ENCODE measurements at regions not wholly inside any gene's neighbourhood (a gene's known extent, or its start where the extent isn't known, plus 50 kb on each side); places are given as distances from the start of the nearest gene placed in this dataset.

DNA sequence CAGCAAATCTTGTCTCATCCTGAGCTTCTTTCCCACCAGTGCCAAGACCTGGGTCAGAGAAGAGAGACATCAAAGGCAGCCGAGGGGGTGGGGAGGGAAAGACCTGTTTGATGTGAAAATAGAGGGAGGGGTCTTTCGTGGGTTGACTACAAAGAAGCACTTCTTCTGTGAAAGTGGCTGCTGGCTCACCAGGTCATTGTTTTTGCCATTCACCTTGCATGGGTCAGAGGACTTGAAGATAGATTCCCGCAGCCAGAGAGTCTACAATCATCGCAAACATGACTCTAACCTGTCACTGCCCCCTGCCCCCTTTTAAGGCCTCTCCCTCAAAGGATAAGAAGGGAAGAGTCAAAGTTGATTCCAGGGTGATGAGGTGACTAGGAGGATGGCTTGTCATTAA lies 166.1 kb upstream of the BMPER start:
- POLR2A ChIA-PET = no interaction called here
- no peaks in the 10 kb centered on the region for H3K79me2 ChIP-seq (ENCODE audit: insufficient read depth, low read length)
- H3K4me1 ChIP-seq (ENCODE audit: insufficient read depth, low read length) = peaks cover 29% of the 10 kb centered on the region
- no peaks in the 10 kb centered on the region for H3K27me3 ChIP-seq (ENCODE audit: control insufficient read depth in 1 of 2, insufficient read depth in 2 of 2, low read length in 2 of 2)
- ATAC-seq = peak; percentile 42; the same call in 2 of the 3 replicates
- peak; percentile 81 for DNase-seq (ENCODE audit: low spot score)
- peak overlapping the region; percentile 41 for H3K4me2 ChIP-seq (ENCODE audit: low read depth, low read length)
- WGBS (ENCODE audit: low lambda C conversion rate) = 3% methylated on average over 4 of the region's 4 CpGs
- CTCF ChIA-PET (ENCODE audit: low intra/inter-chr PET ratio, low total read pairs) = no interaction called here
- H3K4me3 ChIP-seq (replicated peaks in 1 of 3; ENCODE audit: insufficient read depth in 1 of 3, low read depth in 2 of 3, low read length in 3 of 3) = no peak overlapping the region
- no TSS peak for BruUV-seq (replicated peaks)
- peak; percentile 53 for FAIRE-seq
- no peaks in the 10 kb centered on the region for H3K36me3 ChIP-seq (replicated peaks in 1 of 2; ENCODE audit: control insufficient read depth in 1 of 2, insufficient read depth in 2 of 2, low read length in 2 of 2)
- peak overlapping the region; percentile 50 for H3K27ac ChIP-seq (ENCODE audit: extremely low read length, insufficient read depth, low read length)
- intact Hi-C loops (cut with micrococcal nuclease; ENCODE audit: unreplicated experiment) (no loop called here), in situ Hi-C loops (cut with HindIII; ENCODE audit: extremely low pct_ligation_motif_present, low pct_unique_long_range_greater_than_20kb) (no loop called here)
- H3K9ac ChIP-seq (ENCODE audit: insufficient read depth, low read depth, low read length) = no peak overlapping the region
- no peaks in the 10 kb centered on the region for H4K20me1 ChIP-seq (ENCODE audit: insufficient read depth, low read length)
- peaks cover 6% of the 10 kb centered on the region for H3K9me3 ChIP-seq (ENCODE audit: low read length)
- no peak overlapping the region for H2AFZ ChIP-seq (ENCODE audit: low read length)
- TF ChIP-seq NCOA1 (CRISPR knock-in tag; IDR thresholded peaks at IDR 0.05) = no peak
- TF ChIP-seq IKZF4 (CRISPR knock-in tag; IDR thresholded peaks at IDR 0.05; ENCODE audit: borderline replicate concordance, low read depth, not compliant biosample characterization) = no peak
- TF ChIP-seq TMF1 (CRISPR knock-in tag; IDR thresholded peaks at IDR 0.05; ENCODE audit: low read depth) = no peak
- TF ChIP-seq ZNF337 (CRISPR knock-in tag; IDR thresholded peaks at IDR 0.05; ENCODE audit: borderline replicate concordance, low read depth) = no peak
- no peak for TF ChIP-seq POGZ (CRISPR knock-in tag; IDR thresholded peaks at IDR 0.05)
- TF ChIP-seq, protein P1, sequence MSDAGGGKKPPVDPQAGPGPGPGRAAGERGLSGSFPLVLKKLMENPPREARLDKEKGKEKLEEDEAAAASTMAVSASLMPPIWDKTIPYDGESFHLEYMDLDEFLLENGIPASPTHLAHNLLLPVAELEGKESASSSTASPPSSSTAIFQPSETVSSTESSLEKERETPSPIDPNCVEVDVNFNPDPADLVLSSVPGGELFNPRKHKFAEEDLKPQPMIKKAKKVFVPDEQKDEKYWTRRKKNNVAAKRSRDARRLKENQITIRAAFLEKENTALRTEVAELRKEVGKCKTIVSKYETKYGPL (CRISPR knock-in tag; IDR thresholded peaks at IDR 0.05) = no peak
- TF ChIP-seq, protein P2, sequence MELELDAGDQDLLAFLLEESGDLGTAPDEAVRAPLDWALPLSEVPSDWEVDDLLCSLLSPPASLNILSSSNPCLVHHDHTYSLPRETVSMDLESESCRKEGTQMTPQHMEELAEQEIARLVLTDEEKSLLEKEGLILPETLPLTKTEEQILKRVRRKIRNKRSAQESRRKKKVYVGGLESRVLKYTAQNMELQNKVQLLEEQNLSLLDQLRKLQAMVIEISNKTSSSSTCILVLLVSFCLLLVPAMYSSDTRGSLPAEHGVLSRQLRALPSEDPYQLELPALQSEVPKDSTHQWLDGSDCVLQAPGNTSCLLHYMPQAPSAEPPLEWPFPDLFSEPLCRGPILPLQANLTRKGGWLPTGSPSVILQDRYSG (CRISPR knock-in tag; IDR thresholded peaks at IDR 0.05) = no peak
- TF ChIP-seq, protein P3, sequence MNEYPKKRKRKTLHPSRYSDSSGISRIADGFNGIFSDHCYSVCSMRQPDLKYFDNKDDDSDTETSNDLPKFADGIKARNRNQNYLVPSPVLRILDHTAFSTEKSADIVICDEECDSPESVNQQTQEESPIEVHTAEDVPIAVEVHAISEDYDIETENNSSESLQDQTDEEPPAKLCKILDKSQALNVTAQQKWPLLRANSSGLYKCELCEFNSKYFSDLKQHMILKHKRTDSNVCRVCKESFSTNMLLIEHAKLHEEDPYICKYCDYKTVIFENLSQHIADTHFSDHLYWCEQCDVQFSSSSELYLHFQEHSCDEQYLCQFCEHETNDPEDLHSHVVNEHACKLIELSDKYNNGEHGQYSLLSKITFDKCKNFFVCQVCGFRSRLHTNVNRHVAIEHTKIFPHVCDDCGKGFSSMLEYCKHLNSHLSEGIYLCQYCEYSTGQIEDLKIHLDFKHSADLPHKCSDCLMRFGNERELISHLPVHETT (CRISPR knock-in tag; conservative IDR thresholded peaks at IDR 0.05) = no peak
- TF ChIP-seq XRCC5 (optimal IDR thresholded peaks at IDR 0.05; ENCODE audit: low read length) = peak; percentile 72
- TF ChIP-seq, protein P4, sequence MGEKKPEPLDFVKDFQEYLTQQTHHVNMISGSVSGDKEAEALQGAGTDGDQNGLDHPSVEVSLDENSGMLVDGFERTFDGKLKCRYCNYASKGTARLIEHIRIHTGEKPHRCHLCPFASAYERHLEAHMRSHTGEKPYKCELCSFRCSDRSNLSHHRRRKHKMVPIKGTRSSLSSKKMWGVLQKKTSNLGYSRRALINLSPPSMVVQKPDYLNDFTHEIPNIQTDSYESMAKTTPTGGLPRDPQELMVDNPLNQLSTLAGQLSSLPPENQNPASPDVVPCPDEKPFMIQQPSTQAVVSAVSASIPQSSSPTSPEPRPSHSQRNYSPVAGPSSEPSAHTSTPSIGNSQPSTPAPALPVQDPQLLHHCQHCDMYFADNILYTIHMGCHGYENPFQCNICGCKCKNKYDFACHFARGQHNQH (CRISPR knock-in tag; IDR thresholded peaks at IDR 0.05) = no peak
- TF ChIP-seq, protein P5, sequence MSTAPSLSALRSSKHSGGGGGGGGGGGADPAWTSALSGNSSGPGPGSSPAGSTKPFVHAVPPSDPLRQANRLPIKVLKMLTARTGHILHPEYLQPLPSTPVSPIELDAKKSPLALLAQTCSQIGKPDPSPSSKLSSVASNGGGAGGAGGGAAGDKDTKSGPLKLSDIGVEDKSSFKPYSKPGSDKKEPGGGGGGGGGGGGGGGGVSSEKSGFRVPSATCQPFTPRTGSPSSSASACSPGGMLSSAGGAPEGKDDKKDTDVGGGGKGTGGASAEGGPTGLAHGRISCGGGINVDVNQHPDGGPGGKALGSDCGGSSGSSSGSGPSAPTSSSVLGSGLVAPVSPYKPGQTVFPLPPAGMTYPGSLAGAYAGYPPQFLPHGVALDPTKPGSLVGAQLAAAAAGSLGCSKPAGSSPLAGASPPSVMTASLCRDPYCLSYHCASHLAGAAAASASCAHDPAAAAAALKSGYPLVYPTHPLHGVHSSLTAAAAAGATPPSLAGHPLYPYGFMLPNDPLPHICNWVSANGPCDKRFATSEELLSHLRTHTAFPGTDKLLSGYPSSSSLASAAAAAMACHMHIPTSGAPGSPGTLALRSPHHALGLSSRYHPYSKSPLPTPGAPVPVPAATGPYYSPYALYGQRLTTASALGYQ (CRISPR knock-in tag; IDR thresholded peaks at IDR 0.05) = no peak
- no peak for TF ChIP-seq ZNF383 (CRISPR knock-in tag; IDR thresholded peaks at IDR 0.05; ENCODE audit: borderline replicate concordance)
- TF ChIP-seq ARID2 (CRISPR knock-in tag; IDR thresholded peaks at IDR 0.05; ENCODE audit: borderline replicate concordance) = no peak
- no peak for TF ChIP-seq SOX13 (IDR thresholded peaks at IDR 0.05)
- TF ChIP-seq SOX13 (CRISPR knock-in tag; conservative IDR thresholded peaks at IDR 0.05 in 1 of 2, IDR thresholded peaks at IDR 0.05 in 1 of 2) = peak in 1 of 2 experiments; percentile 26; a peak in 1 of 4 replicates
- TF ChIP-seq ZNF567 (CRISPR knock-in tag; IDR thresholded peaks at IDR 0.05; ENCODE audit: borderline replicate concordance) = no peak
- no peak for TF ChIP-seq PLRG1 (conservative IDR thresholded peaks at IDR 0.05)
- no peak for TF ChIP-seq ZNF382 (CRISPR knock-in tag; IDR thresholded peaks at IDR 0.05; ENCODE audit: borderline replicate concordance)
- TF ChIP-seq, protein P6, sequence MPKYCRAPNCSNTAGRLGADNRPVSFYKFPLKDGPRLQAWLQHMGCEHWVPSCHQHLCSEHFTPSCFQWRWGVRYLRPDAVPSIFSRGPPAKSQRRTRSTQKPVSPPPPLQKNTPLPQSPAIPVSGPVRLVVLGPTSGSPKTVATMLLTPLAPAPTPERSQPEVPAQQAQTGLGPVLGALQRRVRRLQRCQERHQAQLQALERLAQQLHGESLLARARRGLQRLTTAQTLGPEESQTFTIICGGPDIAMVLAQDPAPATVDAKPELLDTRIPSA (CRISPR knock-in tag; IDR thresholded peaks at IDR 0.05; ENCODE audit: borderline replicate concordance) = no peak
- TF ChIP-seq HCFC1 (IDR thresholded peaks at IDR 0.05; ENCODE audit: low read depth, low read length) = no peak

Measured in HepG2 (cell line).